K562 (cell line): ENCODE measurements at regions not wholly inside any gene's neighbourhood (a gene's known extent, or its start where the extent isn't known, plus 50 kb on each side); places are given as distances from the start of the nearest gene placed in this dataset.

ENCODE experiments used
- ATAC-seq: fragments of 200-7000 bp; cut with Tn5 transposase; 3 replicates; pipeline ENCODE4 v1.9.1; 2020; ENCODE audit warnings: moderate library complexity
- BruUV-seq: library from RNA; stranded (reverse); fragments of 400-500 nt; replicated peaks from 2 replicates; lab custom pipeline; 2021; lab: Mats Ljungman, UMichigan
- CTCF ChIA-PET: fragments of 300-600 bp; formaldehyde crosslinking; extraction: SDS; loops from one replicate; lab custom pipeline; 2021; ENCODE audit warnings: low intra/inter-chr PET ratio; lab: Yijun Ruan, JAX
- POLR2A ChIA-PET: fragments of 300-600, 350-650 bp; sonication (Branson Sonifier 250); formaldehyde crosslinking; extraction: SDS; loops from one replicate; lab custom pipeline; 2021; ENCODE audit warnings: antibody characterized with exemption, inconsistent platforms; lab: Yijun Ruan, JAX
- DNase-seq, 4 experiments: peaks; one replicate each; pipeline versions ENCODE4 v3.0.0 to v3.0.0-alpha.2; 2011 to 2018; ENCODE audit warnings: low spot score in 3 of 4, mixed read lengths in 3 of 4; ENCODE audit errors: extremely low read depth in 1 of 4
- FAIRE-seq: peaks from 2 replicates; lab custom pipeline; 2011; peaks lifted over from hg19 to GRCh38; lab: Jason Lieb, UNC
- H2AFZ ChIP-seq: 2 replicates; pipeline ENCODE4 v1.6.0; 2011; ENCODE audit warnings: low read depth, low read length, control low read depth, inconsistent platforms
- H3K27ac ChIP-seq: fragments of 200-600 bp; 3 replicates; pipeline ENCODE4 v1.8.0; 2011; ENCODE audit warnings: low read depth, mild to moderate bottlenecking, control low read depth, inconsistent platforms, low read length, moderate library complexity, mixed read lengths; ENCODE audit errors: extremely low read depth
- H3K27me3 ChIP-seq, 2 experiments: fragments of 300-600 bp in 1 of 2; 2 replicates in 1 of 2; 3 replicates in 1 of 2; pipeline versions ENCODE4 v1.6.0 to v1.8.0; 2011; ENCODE audit warnings: inconsistent platforms in 2 of 2, low read length in 2 of 2, mild to moderate bottlenecking in 1 of 2, mixed read lengths in 1 of 2, moderate library complexity in 1 of 2; ENCODE audit not compliant: control insufficient read depth in 2 of 2, insufficient read depth in 2 of 2
- H3K36me3 ChIP-seq: fragments of 300-600 bp; 3 replicates; pipeline ENCODE4 v1.8.0; 2011; ENCODE audit warnings: mild to moderate bottlenecking, low read length, inconsistent platforms; ENCODE audit not compliant: control insufficient read depth, insufficient read depth
- H3K4me1 ChIP-seq, 2 experiments: fragments of 200-600 bp in 1 of 2; replicated peaks in 1 of 2; 2 replicates in 1 of 2; 3 replicates in 1 of 2; pipeline versions ENCODE4 v1.5.1 to v1.8.0; 2011; ENCODE audit warnings: inconsistent platforms in 2 of 2, low read length in 2 of 2, mild to moderate bottlenecking in 1 of 2, mixed read lengths in 1 of 2, moderate library complexity in 1 of 2; ENCODE audit not compliant: control insufficient read depth in 2 of 2, insufficient read depth in 2 of 2
- H3K4me2 ChIP-seq: 2 replicates; pipeline ENCODE4 v1.6.1; 2011; ENCODE audit warnings: low read length, control low read depth, inconsistent platforms, mixed read lengths; ENCODE audit not compliant: insufficient read depth
- H3K4me3 ChIP-seq: fragments of 200-600 bp; sonication (generic), shearing (Covaris generic); 2 replicates; pipeline ENCODE4 v1.5.1; 2016; ENCODE audit warnings: control low read depth, inconsistent platforms
- H3K79me2 ChIP-seq: fragments of 200-600 bp; 3 replicates; pipeline ENCODE4 v1.8.0; 2011; ENCODE audit warnings: low read length, inconsistent platforms; ENCODE audit not compliant: control insufficient read depth, insufficient read depth
- H3K9ac ChIP-seq, 2 experiments: 2 replicates each; pipeline versions ENCODE4 v1.6.0 to v1.6.1; 2011; ENCODE audit warnings: low read depth in 2 of 2, low read length in 2 of 2, control low read depth in 1 of 2, inconsistent platforms in 1 of 2, mild to moderate bottlenecking in 1 of 2, mixed read lengths in 1 of 2; ENCODE audit not compliant: insufficient read depth in 1 of 2
- H3K9me1 ChIP-seq: one replicate; pipeline ENCODE4 v1.6.0; 2011; ENCODE audit warnings: inconsistent platforms, mild to moderate bottlenecking, low read length, moderate library complexity; ENCODE audit not compliant: control insufficient read depth, insufficient read depth
- H3K9me3 ChIP-seq: replicated peaks from 2 replicates; pipeline ENCODE4 v1.5.1; 2011; ENCODE audit warnings: low read depth, low read length, inconsistent platforms; ENCODE audit not compliant: control insufficient read depth, insufficient read depth
- H4K20me1 ChIP-seq: replicated peaks from 2 replicates; pipeline ENCODE4 v1.6.1; 2011; ENCODE audit warnings: low read length, inconsistent platforms, mixed read lengths; ENCODE audit not compliant: control insufficient read depth, insufficient read depth
- HMBOX1 ChIP-seq: sonication (generic); IDR thresholded peaks from 2 replicates; pipeline ENCODE4 v1.6.1; 2016
- HMG20B ChIP-seq: fragments of 250-450 bp; sonication (Bioruptor Pico); IDR thresholded peaks from 2 replicates; pipeline ENCODE4 v1.5.0; 2021; ENCODE audit warnings: mild to moderate bottlenecking
- MITF ChIP-seq: IDR thresholded peaks from 2 replicates; pipeline ENCODE4 v1.6.1; 2014; ENCODE audit warnings: antibody characterized with exemption
- NFXL1 ChIP-seq: fragments of 450-650 bp; formaldehyde crosslinking; IDR thresholded peaks from 2 replicates; pipeline ENCODE4 v1.4.0; 2021; ENCODE audit warnings: mild to moderate bottlenecking
- PBX2 ChIP-seq, 2 experiments: IDR thresholded peaks in 1 of 2; conservative IDR thresholded peaks in 1 of 2; 2 replicates each; pipeline ENCODE4 v1.6.1; 2016; ENCODE audit warnings: low read depth in 2 of 2, mild to moderate bottlenecking in 1 of 2, missing compliant biosample characterization in 1 of 2, missing genetic modification characterization in 1 of 2, moderate library complexity in 1 of 2
- TAF9B ChIP-seq: fragments of 450-650 bp; IDR thresholded peaks from 2 replicates; pipeline ENCODE4 v1.6.1; 2018; ENCODE audit warnings: mild to moderate bottlenecking; ENCODE audit not compliant: partially characterized antibody
- ZNF134 ChIP-seq: fragments of 250-450 bp; sonication (Bioruptor Pico); conservative IDR thresholded peaks from 2 replicates; pipeline ENCODE4 v1.4.0; 2020
- WGBS: fragments of 100-300 bp; shearing (Covaris generic); methylation state at CpG from one replicate; pipeline ENCODE4 v1.1.6; 2016; ENCODE audit warnings: low coverage, mixed read lengths; ENCODE audit not compliant: insufficient coverage; ENCODE audit errors: missing lambda C conversion rate; 5-methylcytosine and 5-hydroxymethylcytosine counted together
- in situ Hi-C: fragments of 300-500 bp; cut with MboI; formaldehyde crosslinking; loops from 4 replicates; pipeline ENCODE4 v1.15.0; 2018; ENCODE audit warnings: inconsistent platforms, mixed read lengths
- intact Hi-C: fragments of 100-400 bp; cut with micrococcal nuclease; formaldehyde crosslinking; loops from 2 replicates; pipeline ENCODE4 v1.14.2; 2022

- Histone ChIP-seq H3K27ac (no peak overlapping the region), H3K36me3 (no peaks in the 10 kb centered on the region), H3K4me2 (no peak overlapping the region), H2AFZ (no peak overlapping the region), H3K9me3 (no peaks in the 10 kb centered on the region), H3K9ac (no peak overlapping the region), H3K27me3 (no peaks in the 10 kb centered on the region), H3K79me2 (no peaks in the 10 kb centered on the region), H3K4me1 (no peaks in the 10 kb centered on the region), H4K20me1 (no peaks in the 10 kb centered on the region), H3K9me1 (no peaks in the 10 kb centered on the region), H3K4me3 (no peak overlapping the region)
- TF ChIP-seq HMBOX1 (no peak), ZNF134 (CRISPR knock-in tag) (no peak), HMG20B (CRISPR knock-in tag) (no peak), TAF9B (no peak), PBX2 (CRISPR knock-in tag; IDR thresholded peaks at IDR 0.05; ENCODE audit: low read depth) (no peak), PBX2 (tag; conservative IDR thresholded peaks at IDR 0.05; ENCODE audit: low read depth) (no peak), NFXL1 (no peak), MITF (no peak)
- in situ Hi-C loops = no loop called here
- intact Hi-C loops = no loop called here
- BruUV-seq = no TSS peak
- ChIA-PET POLR2A (no interaction called here), CTCF (no interaction called here)
- ATAC-seq = no peak
- no peak for DNase-seq
- no peak for FAIRE-seq
- WGBS = 0% methylated on average over 1 of the region's 1 CpG
Measured at GRCh38 chr3:28739647-28740046, 391.0 kb upstream of the AZI2 start.
